ENCODE measurements at regions not wholly inside any gene's neighbourhood (a gene's known extent, or its start where the extent isn't known, plus 50 kb on each side); places are given as distances from the start of the nearest gene placed in this dataset.
"Not testable (repeated sequence)": the region's sequence is repeated elsewhere in the genome, so short reads cannot be mapped to it uniquely, and the experiment has no call there.

DNA sequence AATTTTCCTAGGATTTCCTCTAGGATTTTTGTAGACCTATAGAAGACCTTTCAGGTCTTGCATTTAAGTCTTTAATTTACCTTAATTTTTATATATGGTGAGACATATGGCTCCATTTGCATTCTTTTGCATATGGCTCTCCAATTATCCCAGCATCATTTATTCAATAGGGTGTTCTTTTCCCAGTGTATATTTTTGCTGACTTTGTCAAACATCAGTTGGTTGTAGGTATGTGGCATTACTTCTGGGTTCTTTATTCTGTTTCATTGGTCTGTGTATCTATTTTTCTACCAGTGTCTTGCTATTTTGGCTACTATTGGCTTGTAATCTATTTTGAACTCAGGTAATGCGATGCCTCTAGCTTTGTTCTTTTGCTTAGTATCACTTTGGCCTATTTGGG, 239.8 kb upstream of the CNTNAP5 start:
- TF ChIP-seq, protein P1, sequence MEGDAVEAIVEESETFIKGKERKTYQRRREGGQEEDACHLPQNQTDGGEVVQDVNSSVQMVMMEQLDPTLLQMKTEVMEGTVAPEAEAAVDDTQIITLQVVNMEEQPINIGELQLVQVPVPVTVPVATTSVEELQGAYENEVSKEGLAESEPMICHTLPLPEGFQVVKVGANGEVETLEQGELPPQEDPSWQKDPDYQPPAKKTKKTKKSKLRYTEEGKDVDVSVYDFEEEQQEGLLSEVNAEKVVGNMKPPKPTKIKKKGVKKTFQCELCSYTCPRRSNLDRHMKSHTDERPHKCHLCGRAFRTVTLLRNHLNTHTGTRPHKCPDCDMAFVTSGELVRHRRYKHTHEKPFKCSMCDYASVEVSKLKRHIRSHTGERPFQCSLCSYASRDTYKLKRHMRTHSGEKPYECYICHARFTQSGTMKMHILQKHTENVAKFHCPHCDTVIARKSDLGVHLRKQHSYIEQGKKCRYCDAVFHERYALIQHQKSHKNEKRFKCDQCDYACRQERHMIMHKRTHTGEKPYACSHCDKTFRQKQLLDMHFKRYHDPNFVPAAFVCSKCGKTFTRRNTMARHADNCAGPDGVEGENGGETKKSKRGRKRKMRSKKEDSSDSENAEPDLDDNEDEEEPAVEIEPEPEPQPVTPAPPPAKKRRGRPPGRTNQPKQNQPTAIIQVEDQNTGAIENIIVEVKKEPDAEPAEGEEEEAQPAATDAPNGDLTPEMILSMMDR (IDR thresholded peaks at IDR 0.05), result no peak

DNA sequence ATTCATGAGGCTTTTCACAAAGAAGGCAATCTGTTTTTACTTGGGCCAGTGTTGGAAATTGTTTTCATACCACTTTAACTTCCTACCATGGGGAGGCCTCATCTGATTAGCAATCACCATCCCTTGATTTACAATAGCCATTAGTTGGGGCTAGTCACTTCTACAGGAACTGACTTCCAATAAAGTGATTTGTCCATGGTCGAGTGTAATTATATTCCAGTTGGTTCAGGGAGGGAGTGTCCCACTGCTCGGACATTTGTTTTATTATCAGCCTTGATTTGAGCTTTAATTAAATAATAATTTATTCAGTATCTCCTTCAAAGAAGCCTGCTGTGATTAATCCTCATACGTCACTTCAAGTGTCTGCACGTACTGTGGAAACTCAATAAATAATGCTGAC, 233.9 kb upstream of the CNTNAP5 start:
- TF ChIP-seq, protein P1 (IDR thresholded peaks at IDR 0.05), result no peak
- intact Hi-C loops (cut with DNase I), result no loop called here
- no peak for ATAC-seq

More for the DNA sequence above, 239.8 kb upstream of the CNTNAP5 start:
- no peaks in the 10 kb centered on the region for H3K4me1 ChIP-seq
- intact Hi-C loops (cut with DNase I), result no loop called here
- H3K27me3 ChIP-seq, result no peaks in the 10 kb centered on the region
- no peak for DNase-seq
- no peaks in the 10 kb centered on the region for H3K36me3 ChIP-seq
- H3K9me3 ChIP-seq, result peaks cover 0 to 10% of the 10 kb centered on the region in 2 donors
- ATAC-seq, result no peak
- no peak overlapping the region for H3K27ac ChIP-seq
- no peak overlapping the region for H3K4me3 ChIP-seq

DNA sequence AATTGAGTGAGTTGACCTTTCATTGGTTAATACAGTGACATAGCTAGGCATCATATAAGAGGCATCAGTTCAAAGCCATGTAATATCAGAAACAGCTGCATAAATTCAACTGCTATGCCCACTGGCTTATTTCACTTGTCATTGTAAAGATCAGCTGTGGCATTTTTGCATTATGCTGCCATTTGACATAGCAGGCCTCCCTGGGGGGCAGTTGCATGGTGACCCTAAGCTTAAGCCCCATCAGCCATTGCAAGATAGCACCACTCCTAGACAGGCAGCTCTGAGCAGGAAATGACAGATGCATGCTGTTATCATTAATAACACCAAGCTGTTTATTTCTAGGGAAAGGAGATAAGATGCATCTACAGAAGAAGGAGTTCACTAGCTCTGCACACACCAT, 233.4 kb upstream of the CNTNAP5 start:
- Histone ChIP-seq H3K36me3 (no peaks in the 10 kb centered on the region), H3K4me3 (no peak overlapping the region), H3K27ac (no peak overlapping the region), H3K4me1 (no peaks in the 10 kb centered on the region), H3K9me3 (no peaks in the 10 kb centered on the region), H3K27me3 (no peaks in the 10 kb centered on the region)
- ATAC-seq (no peak), DNase-seq (no peak)
- TF ChIP-seq, protein P1 (IDR thresholded peaks at IDR 0.05), result no peak
- intact Hi-C loops (cut with DNase I), result no loop called here

More for the DNA sequence above, 233.9 kb upstream of the CNTNAP5 start:
- Histone ChIP-seq H3K27ac (no peak overlapping the region), H3K9me3 (peaks cover 0 to 3% of the 10 kb centered on the region in 2 donors), H3K36me3 (no peaks in the 10 kb centered on the region), H3K27me3 (no peaks in the 10 kb centered on the region), H3K4me1 (no peaks in the 10 kb centered on the region), H3K4me3 (no peak overlapping the region)
- DNase-seq, result no peak

DNA sequence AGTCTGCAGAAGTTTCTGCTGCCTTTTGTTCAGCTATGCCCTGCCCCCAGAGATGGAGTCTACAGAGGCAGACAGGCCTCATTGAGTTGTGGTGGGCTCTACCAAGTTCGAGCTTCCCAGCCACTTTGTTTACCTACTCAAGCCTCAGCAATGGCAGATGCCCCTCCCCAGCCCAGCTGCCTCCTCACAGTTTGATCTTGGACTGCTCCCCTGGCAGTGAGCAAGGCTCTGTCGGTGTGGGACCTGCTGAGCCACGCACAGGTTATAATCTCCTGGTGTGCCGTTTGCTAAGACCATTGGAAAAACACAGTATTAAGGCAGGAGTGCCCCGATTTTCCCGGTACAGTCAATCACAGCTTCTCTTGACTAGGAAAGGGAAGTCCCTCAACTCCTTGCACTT, 221.0 kb upstream of the CNTNAP5 start:
- H3K9me3 ChIP-seq, result peaks cover 0 to 65% of the 10 kb centered on the region in 2 donors
- H3K27ac ChIP-seq; H3K4me3 ChIP-seq; H3K27me3 ChIP-seq; ATAC-seq; intact Hi-C loops (cut with DNase I); H3K36me3 ChIP-seq; H3K4me1 ChIP-seq: not testable (repeated sequence)
- peak in 1 of 4 donors; percentile 27 for DNase-seq

DNA sequence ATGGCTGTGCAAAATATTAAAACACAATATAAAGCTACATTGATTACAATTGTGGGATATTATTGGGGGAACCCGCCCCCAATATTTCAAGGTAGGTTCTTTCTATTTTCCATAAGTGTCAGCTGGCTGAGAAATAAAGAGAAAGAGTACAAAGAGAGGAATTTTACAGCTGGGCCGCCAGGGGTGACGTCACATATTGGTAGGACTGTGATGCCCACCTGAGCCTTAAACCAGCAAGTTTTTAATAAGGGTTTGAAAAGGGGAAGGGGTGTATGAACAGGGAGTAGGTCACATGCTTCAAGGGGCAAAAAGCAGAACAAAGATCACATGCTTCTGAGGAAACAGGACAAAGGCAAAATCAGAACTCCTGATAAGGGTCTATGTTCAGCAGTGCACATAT, 219.3 kb upstream of the CNTNAP5 start:
- H3K27ac ChIP-seq; H3K4me3 ChIP-seq; H3K27me3 ChIP-seq; ATAC-seq; H3K4me1 ChIP-seq; intact Hi-C loops (cut with DNase I); DNase-seq; H3K36me3 ChIP-seq: not testable (repeated sequence)
- peaks cover 0 to 61% of the 10 kb centered on the region in 2 donors for H3K9me3 ChIP-seq

DNA sequence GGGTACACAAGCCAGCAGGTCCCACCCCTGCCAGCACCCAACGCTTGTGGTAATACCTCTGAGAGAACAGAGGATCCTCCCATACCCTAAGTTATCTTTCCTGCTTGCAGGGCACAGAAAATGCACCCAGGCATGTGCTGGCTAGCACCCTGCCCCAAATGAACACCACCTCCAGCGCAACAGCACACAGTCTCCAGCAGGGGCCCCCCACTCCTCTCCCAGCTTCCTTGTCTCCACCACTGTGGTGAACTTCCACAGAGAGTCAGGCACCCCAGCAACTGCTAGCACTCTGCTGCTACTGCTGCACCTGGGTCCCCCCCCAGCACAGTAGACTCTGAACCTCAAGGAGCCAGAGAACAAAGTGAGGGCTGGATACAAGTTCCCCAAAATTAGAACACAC, 216.8 kb upstream of the CNTNAP5 start:
- H3K36me3 ChIP-seq, result no peaks in the 10 kb centered on the region
- ATAC-seq, result no peak

More for the DNA sequence above, 216.8 kb upstream of the CNTNAP5 start:
- TF ChIP-seq, protein P1 (IDR thresholded peaks at IDR 0.05), result no peak
- Histone ChIP-seq H3K4me1 (no peaks in the 10 kb centered on the region), H3K27ac (no peak overlapping the region), H3K27me3 (no peaks in the 10 kb centered on the region), H3K4me3 (no peak overlapping the region), H3K9me3 (peaks cover 0 to 50% of the 10 kb centered on the region in 2 donors)
- peak in 1 of 4 donors; percentile 22 for DNase-seq
- intact Hi-C loops (cut with DNase I), result no loop called here

All from left lung (tissue), 4 donors.